Mesendoderm (in vitro differentiated cells): ENCODE measurements at regions not wholly inside any gene's neighbourhood (a gene's known extent, or its start where the extent isn't known, plus 50 kb on each side); places are given as distances from the start of the nearest gene placed in this dataset.
"Not testable (repeated sequence)": the region's sequence is repeated elsewhere in the genome, so short reads cannot be mapped to it uniquely, and the experiment has no call there.

Source experiments
- DNase-seq: peaks from one replicate; pipeline ENCODE4 v3.0.0; 2013
- H2AK5ac ChIP-seq: 2 replicates; pipeline ENCODE4 v1.6.1; 2013; ENCODE audit warnings: low read length, inconsistent platforms
- H2BK120ac ChIP-seq: 2 replicates; pipeline ENCODE4 v1.6.1; 2013; ENCODE audit warnings: low read depth, mild to moderate bottlenecking, low read length, moderate library complexity, mixed read lengths
- H2BK15ac ChIP-seq: replicated peaks from 2 replicates; pipeline ENCODE4 v1.6.1; 2013; ENCODE audit warnings: low read depth, mild to moderate bottlenecking, moderate library complexity
- H2BK5ac ChIP-seq: 2 replicates; pipeline ENCODE4 v1.6.1; 2013; ENCODE audit warnings: low read length, inconsistent platforms
- H3K18ac ChIP-seq: 2 replicates; pipeline ENCODE4 v1.6.1; 2013; ENCODE audit warnings: mild to moderate bottlenecking, low read length, mixed read lengths
- H3K23ac ChIP-seq: one replicate; pipeline ENCODE4 v1.6.1; 2013; ENCODE audit warnings: low read length
- H3K27ac ChIP-seq: 2 replicates; pipeline ENCODE4 v1.5.1; 2013; ENCODE audit warnings: low read depth, mild to moderate bottlenecking, inconsistent platforms, low read length, moderate library complexity
- H3K27me3 ChIP-seq: 2 replicates; pipeline ENCODE4 v1.6.1; 2013; ENCODE audit warnings: low read length, control low read depth, mild to moderate bottlenecking, inconsistent platforms; ENCODE audit not compliant: insufficient read depth, poor library complexity
- H3K36me3 ChIP-seq: 2 replicates; pipeline ENCODE4 v1.6.1; 2013; ENCODE audit warnings: low read length, inconsistent platforms; ENCODE audit not compliant: control insufficient read depth, insufficient read depth
- H3K4ac ChIP-seq: one replicate; pipeline ENCODE4 v1.6.1; 2013; ENCODE audit warnings: low read depth, mild to moderate bottlenecking, low read length, moderate library complexity
- H3K4me1 ChIP-seq: 2 replicates; pipeline ENCODE4 v1.6.1; 2013; ENCODE audit warnings: low read depth, low read length, inconsistent platforms; ENCODE audit not compliant: control insufficient read depth
- H3K4me2 ChIP-seq: 2 replicates; pipeline ENCODE4 v1.6.1; 2013; ENCODE audit warnings: low read length
- H3K4me3 ChIP-seq: 2 replicates; pipeline ENCODE4 v1.5.1; 2013; ENCODE audit warnings: mild to moderate bottlenecking, low read length
- H3K56ac ChIP-seq: one replicate; pipeline ENCODE4 v1.6.1; 2013; ENCODE audit warnings: low read length
- H3K79me1 ChIP-seq: 2 replicates; pipeline ENCODE4 v1.6.1; 2013; ENCODE audit warnings: low read length, inconsistent platforms
- H3K79me2 ChIP-seq: 2 replicates; pipeline ENCODE4 v1.6.1; 2013; ENCODE audit warnings: mild to moderate bottlenecking, low read length; ENCODE audit not compliant: control insufficient read depth, insufficient read depth
- H3K9ac ChIP-seq: 2 replicates; pipeline ENCODE4 v1.6.1; 2013; ENCODE audit warnings: low read length, inconsistent platforms
- H4K5ac ChIP-seq: one replicate; pipeline ENCODE4 v1.6.1; 2013; ENCODE audit warnings: low read length
- H4K8ac ChIP-seq: one replicate; pipeline ENCODE4 v1.6.1; 2013; ENCODE audit warnings: low read depth, mild to moderate bottlenecking, control low read depth, low read length, moderate library complexity
- WGBS: extraction: QIAGEN DNeasy Blood & Tissue Kit; methylation state at CpG from one replicate; pipeline ENCODE4 v1.1.7; 2013; ENCODE audit warnings: low lambda C conversion rate, missing lambda C conversion rate; ENCODE audit not compliant: insufficient coverage; ENCODE audit errors: extremely low coverage; 5-methylcytosine and 5-hydroxymethylcytosine counted together

DNA sequence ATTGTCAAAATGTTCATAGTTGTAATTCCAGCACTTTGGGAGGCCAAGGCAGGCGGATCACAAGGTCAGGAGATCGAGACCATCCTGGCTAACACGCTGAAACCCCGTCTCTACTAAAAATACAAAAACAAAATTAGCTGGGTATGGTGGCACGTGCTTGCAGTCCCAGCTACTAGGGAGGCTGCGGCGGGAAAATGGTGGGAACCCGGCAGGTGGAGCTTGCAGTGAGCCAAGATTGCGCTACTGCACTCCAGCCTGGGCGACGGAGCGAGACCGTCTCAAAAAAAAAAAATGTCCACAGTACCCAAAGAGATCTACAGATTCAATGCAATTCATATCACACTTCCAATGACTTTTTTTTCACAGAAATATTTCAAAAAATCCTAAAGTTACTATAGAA lies 1610.3 kb upstream of the FLRT2 start:
- H2BK120ac ChIP-seq, DNase-seq, H2BK5ac ChIP-seq, H3K4me2 ChIP-seq, H3K9ac ChIP-seq, H3K18ac ChIP-seq, H3K23ac ChIP-seq, H3K79me2 ChIP-seq, H4K5ac ChIP-seq, H3K36me3 ChIP-seq, H2BK15ac ChIP-seq, H3K4me3 ChIP-seq, H3K79me1 ChIP-seq, H3K56ac ChIP-seq, H3K27ac ChIP-seq, H3K4me1 ChIP-seq, H2AK5ac ChIP-seq, H3K27me3 ChIP-seq, H3K4ac ChIP-seq, H4K8ac ChIP-seq: not testable (repeated sequence)
- WGBS: no CpG with 5 or more reads among the region's 13 CpGs

- Histone ChIP-seq H3K4me1 (no peaks in the 10 kb centered on the region), H3K23ac (no peak overlapping the region), H2BK5ac (no peak overlapping the region), H2BK15ac (no peak overlapping the region), H3K4me2 (no peak overlapping the region), H3K4ac (no peak overlapping the region), H3K79me2 (no peaks in the 10 kb centered on the region), H4K5ac (no peak overlapping the region), H3K9ac (no peak overlapping the region), H3K4me3 (no peak overlapping the region), H3K18ac (no peak overlapping the region), H3K27ac (no peak overlapping the region), H3K56ac (no peak overlapping the region), H2AK5ac (no peak overlapping the region), H2BK120ac (no peak overlapping the region), H3K36me3 (no peaks in the 10 kb centered on the region), H4K8ac (no peak overlapping the region), H3K27me3 (no peaks in the 10 kb centered on the region), H3K79me1 (no peaks in the 10 kb centered on the region)
- peak; percentile 43 for DNase-seq
- WGBS: no CpG with 5 or more reads among the region's 4 CpGs
Measured at GRCh38 chr14:83923842-83924241, 1606.1 kb upstream of the FLRT2 start.

- H2BK5ac ChIP-seq: no peak overlapping the region
- no peak overlapping the region for H4K5ac ChIP-seq
- no peak for DNase-seq
- no CpG with 5 or more reads among the region's 3 CpGs for WGBS
- H3K23ac ChIP-seq: no peak overlapping the region
- H2AK5ac ChIP-seq: no peak overlapping the region
- no peaks in the 10 kb centered on the region for H3K27me3 ChIP-seq
- no peak overlapping the region for H2BK15ac ChIP-seq
- H3K36me3 ChIP-seq: no peaks in the 10 kb centered on the region
- H3K4ac ChIP-seq: no peak overlapping the region
- H3K4me2 ChIP-seq: no peak overlapping the region
- H2BK120ac ChIP-seq: no peak overlapping the region
- H3K27ac ChIP-seq: no peak overlapping the region
- no peaks in the 10 kb centered on the region for H3K4me1 ChIP-seq
- H4K8ac ChIP-seq: no peak overlapping the region
- H3K18ac ChIP-seq: no peak overlapping the region
- H3K56ac ChIP-seq: no peak overlapping the region
- no peak overlapping the region for H3K4me3 ChIP-seq
- H3K9ac ChIP-seq: no peak overlapping the region
- H3K79me1 ChIP-seq: no peaks in the 10 kb centered on the region
- no peaks in the 10 kb centered on the region for H3K79me2 ChIP-seq
Measured at GRCh38 chr14:83924259-83924658, 1605.7 kb upstream of the FLRT2 start.

GRCh38 chr14:83940253-83940652 lies 1589.7 kb upstream of the FLRT2 start:
- Histone ChIP-seq H3K23ac (no peak overlapping the region), H3K56ac (no peak overlapping the region), H3K4me3 (no peak overlapping the region), H3K9ac (no peak overlapping the region), H4K5ac (no peak overlapping the region), H3K27ac (no peak overlapping the region), H2AK5ac (no peak overlapping the region), H2BK120ac (no peak overlapping the region), H3K79me2 (no peaks in the 10 kb centered on the region), H3K4ac (no peak overlapping the region), H4K8ac (no peak overlapping the region), H3K4me1 (no peaks in the 10 kb centered on the region), H2BK5ac (no peak overlapping the region), H2BK15ac (no peak overlapping the region), H3K36me3 (no peaks in the 10 kb centered on the region), H3K79me1 (no peaks in the 10 kb centered on the region), H3K4me2 (no peak overlapping the region), H3K27me3 (no peaks in the 10 kb centered on the region), H3K18ac (no peak overlapping the region)
- no CpG with 5 or more reads among the region's 2 CpGs for WGBS
- peak; percentile 24 for DNase-seq

DNA sequence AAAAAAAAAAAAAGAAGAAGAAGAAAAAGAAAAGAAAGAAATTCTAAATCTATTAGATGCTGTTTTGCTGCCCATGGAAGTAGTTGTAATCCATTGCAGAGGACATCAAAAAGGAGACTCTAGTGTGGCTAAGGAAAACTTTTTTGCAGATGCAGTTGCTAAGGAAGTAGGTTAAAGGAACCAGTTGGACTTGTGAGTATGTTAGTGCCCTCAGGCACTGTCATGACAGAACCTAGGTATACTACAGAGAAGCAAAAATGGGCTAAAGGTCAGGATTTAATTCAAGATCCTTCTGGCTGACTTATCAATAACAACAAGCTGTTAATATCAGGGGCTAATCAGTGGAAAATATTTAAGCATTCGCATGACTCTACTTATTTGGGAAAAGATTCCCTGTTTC lies 1571.6 kb upstream of the FLRT2 start:
- Histone ChIP-seq H2BK5ac (no peak overlapping the region), H3K79me2 (no peaks in the 10 kb centered on the region), H2BK120ac (no peak overlapping the region), H3K56ac (no peak overlapping the region), H3K27ac (no peak overlapping the region), H3K4me3 (no peak overlapping the region), H3K4ac (no peak overlapping the region), H2AK5ac (no peak overlapping the region), H3K79me1 (no peaks in the 10 kb centered on the region), H2BK15ac (no peak overlapping the region), H3K23ac (no peak overlapping the region), H4K8ac (no peak overlapping the region), H4K5ac (no peak overlapping the region), H3K18ac (no peak overlapping the region), H3K9ac (no peak overlapping the region), H3K4me1 (peaks cover 2% of the 10 kb centered on the region), H3K27me3 (no peaks in the 10 kb centered on the region), H3K4me2 (no peak overlapping the region), H3K36me3 (no peaks in the 10 kb centered on the region)
- DNase-seq: peak; percentile 32
- WGBS: no CpG with 5 or more reads among the region's 1 CpG

DNA sequence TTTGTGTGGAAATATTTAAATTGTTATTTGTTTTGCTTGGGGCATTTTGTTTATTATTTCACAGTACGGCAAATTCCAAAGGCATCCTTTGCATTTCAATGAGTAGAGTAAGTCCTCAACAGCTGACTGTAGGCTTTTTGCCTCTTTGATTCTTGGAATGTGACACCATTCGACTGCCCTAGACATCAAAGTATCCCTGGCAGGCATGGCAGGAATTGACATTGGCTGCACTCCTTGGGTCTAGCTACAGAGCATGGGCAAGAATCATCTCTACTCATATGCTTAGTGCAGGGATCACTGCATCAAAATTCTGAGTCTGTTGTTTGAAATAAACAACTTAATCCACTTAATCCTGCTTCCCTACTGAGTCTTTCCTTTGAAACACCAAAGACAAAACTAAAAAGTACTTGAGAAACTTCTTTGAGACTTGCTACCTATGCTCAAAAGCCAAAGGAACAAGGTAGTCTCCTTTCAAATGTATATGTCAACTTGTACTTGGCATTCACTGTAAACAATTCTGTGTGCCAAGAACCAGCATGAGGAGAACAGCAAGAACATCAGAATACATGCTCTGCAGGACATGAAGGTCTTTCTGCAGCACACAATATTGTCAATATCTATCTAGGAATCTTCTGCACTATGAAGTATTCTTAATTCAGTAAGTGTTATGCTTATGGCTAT lies 1569.0 kb upstream of the FLRT2 start:
- Histone ChIP-seq H3K4ac (no peak overlapping the region), H3K79me2 (no peaks in the 10 kb centered on the region), H3K4me1 (peaks cover 2% of the 10 kb centered on the region), H3K27me3 (no peaks in the 10 kb centered on the region), H3K9ac (no peak overlapping the region), H3K79me1 (no peaks in the 10 kb centered on the region), H3K18ac (no peak overlapping the region), H2BK15ac (no peak overlapping the region), H3K36me3 (no peaks in the 10 kb centered on the region), H3K4me2 (no peak overlapping the region), H2BK5ac (peak overlapping the region; percentile 64), H4K5ac (no peak overlapping the region), H4K8ac (no peak overlapping the region), H3K27ac (peak overlapping the region; percentile 73), H2BK120ac (no peak overlapping the region), H3K23ac (no peak overlapping the region), H3K56ac (no peak overlapping the region), H3K4me3 (no peak overlapping the region), H2AK5ac (no peak overlapping the region)
- DNase-seq: peak; percentile 92
- no CpG with 5 or more reads among the region's 2 CpGs for WGBS
